CMK (cell line): ENCODE measurements at regions not wholly inside any gene's neighbourhood (a gene's known extent, or its start where the extent isn't known, plus 50 kb on each side); places are given as distances from the start of the nearest gene placed in this dataset.
"Not testable (repeated sequence)": the region's sequence is repeated elsewhere in the genome, so short reads cannot be mapped to it uniquely, and the experiment has no call there.

Experiments
- DNase-seq: peaks from one replicate; pipeline ENCODE4 v3.0.0-alpha.2; 2010; ENCODE audit warnings: low read depth

- DNase-seq, result no peak
Observed at GRCh38 chr21:34272321-34272720, 91.5 kb upstream of the KCNE2 start.

GRCh38 chr21:34274001-34274400 lies 89.8 kb upstream of the KCNE2 start:
- DNase-seq, result no peak

GRCh38 chr21:34276711-34277425 lies 86.9 kb upstream of the KCNE2 start:
- DNase-seq, result no peak

- DNase-seq, result no peak
Observed at GRCh38 chr21:34278451-34278850, 85.4 kb upstream of the KCNE2 start.

GRCh38 chr21:34279285-34279684 lies 84.5 kb upstream of the KCNE2 start:
- DNase-seq, result no peak

- no peak for DNase-seq
Observed at GRCh38 chr21:34279883-34280282, 83.9 kb upstream of the KCNE2 start.

- no peak for DNase-seq
Observed at GRCh38 chr21:34280389-34280795, 83.4 kb upstream of the KCNE2 start.

- no peak for DNase-seq
Observed at GRCh38 chr21:34280959-34281358, 82.8 kb upstream of the KCNE2 start.

- no peak for DNase-seq
Observed at GRCh38 chr21:34282223-34282622, 81.6 kb upstream of the KCNE2 start.

- DNase-seq, result no peak
Observed at GRCh38 chr21:34284666-34285065, 79.1 kb upstream of the KCNE2 start.

- not testable (repeated sequence) for DNase-seq
Observed at GRCh38 chr21:34288042-34288441, 75.8 kb upstream of the KCNE2 start.

- no peak for DNase-seq
Observed at GRCh38 chr21:34289856-34290255, 74.0 kb upstream of the KCNE2 start.

GRCh38 chr21:34296878-34297277 lies 66.9 kb upstream of the KCNE2 start:
- DNase-seq, result no peak

- DNase-seq, result no peak
Observed at GRCh38 chr21:34298534-34299167, 65.2 kb upstream of the KCNE2 start.

- no peak for DNase-seq
Observed at GRCh38 chr21:34299168-34299539, 64.7 kb upstream of the KCNE2 start.

- no peak for DNase-seq
Observed at GRCh38 chr21:34302521-34302920, 61.3 kb upstream of the KCNE2 start.

GRCh38 chr21:34305605-34306604 lies 57.9 kb upstream of the KCNE2 start:
- no peak for DNase-seq

- no peak for DNase-seq
Observed at GRCh38 chr21:34307991-34308532, 55.7 kb upstream of the KCNE2 start.

- no peak for DNase-seq
Observed at GRCh38 chr21:34311561-34312330, 52.1 kb upstream of the KCNE2 start.

GRCh38 chr21:34313116-34313515 lies 50.7 kb upstream of the KCNE2 start:
- DNase-seq, result no peak
